ENCODE measurements at regions not wholly inside any gene's neighbourhood (a gene's known extent, or its start where the extent isn't known, plus 50 kb on each side); places are given as distances from the start of the nearest gene placed in this dataset.

DNA sequence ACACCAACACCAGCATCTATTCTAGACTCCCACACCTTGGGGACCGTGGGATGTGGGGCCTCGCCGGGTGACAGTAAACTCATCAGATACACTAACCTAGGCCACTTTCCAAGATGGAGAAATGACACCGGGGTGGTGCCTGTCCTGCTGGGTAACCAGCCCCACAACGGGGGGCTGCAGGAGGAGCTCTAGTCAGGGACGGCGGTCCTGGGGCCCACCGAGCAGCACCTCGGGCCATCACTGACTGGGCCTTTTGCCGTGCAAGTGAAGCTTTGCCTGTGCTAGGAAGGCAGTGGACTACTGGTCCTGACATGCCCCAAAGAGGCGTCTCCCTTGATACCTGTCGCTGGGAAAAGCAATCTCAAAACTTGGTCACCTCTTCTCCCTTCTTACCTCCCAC, 260.3 kb upstream of the IRX1 start:
- TF ChIP-seq RAD21 (IDR thresholded peaks at IDR 0.05; ENCODE audit: low read length): no peak
- no peak for TF ChIP-seq FOXM1 (IDR thresholded peaks at IDR 0.05; ENCODE audit: low read depth)
- no peak for TF ChIP-seq EP300 (IDR thresholded peaks at IDR 0.05; ENCODE audit: borderline replicate concordance in 1 of 2, low read depth in 1 of 2, low read length in 1 of 2)
- TF ChIP-seq CTCF (IDR thresholded peaks at IDR 0.05): no peak
- TF ChIP-seq, protein P1, sequence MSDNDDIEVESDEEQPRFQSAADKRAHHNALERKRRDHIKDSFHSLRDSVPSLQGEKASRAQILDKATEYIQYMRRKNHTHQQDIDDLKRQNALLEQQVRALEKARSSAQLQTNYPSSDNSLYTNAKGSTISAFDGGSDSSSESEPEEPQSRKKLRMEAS (IDR thresholded peaks at IDR 0.05; ENCODE audit: low read depth): no peak
- no peak for TF ChIP-seq ELF1 (IDR thresholded peaks at IDR 0.05)
- TF ChIP-seq POLR2AphosphoS5 (IDR thresholded peaks at IDR 0.05; ENCODE audit: low read depth, low read length): no peak
- TF ChIP-seq, protein P2, sequence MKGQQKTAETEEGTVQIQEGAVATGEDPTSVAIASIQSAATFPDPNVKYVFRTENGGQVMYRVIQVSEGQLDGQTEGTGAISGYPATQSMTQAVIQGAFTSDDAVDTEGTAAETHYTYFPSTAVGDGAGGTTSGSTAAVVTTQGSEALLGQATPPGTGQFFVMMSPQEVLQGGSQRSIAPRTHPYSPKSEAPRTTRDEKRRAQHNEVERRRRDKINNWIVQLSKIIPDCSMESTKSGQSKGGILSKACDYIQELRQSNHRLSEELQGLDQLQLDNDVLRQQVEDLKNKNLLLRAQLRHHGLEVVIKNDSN (IDR thresholded peaks at IDR 0.05; ENCODE audit: borderline replicate concordance, low read depth): no peak
- TF ChIP-seq RFX5 (IDR thresholded peaks at IDR 0.05; ENCODE audit: low read length): no peak
- TF ChIP-seq EZH2phosphoT487 (IDR thresholded peaks at IDR 0.05; ENCODE audit: borderline replicate concordance, low read depth): no peak
- TF ChIP-seq, protein P3, sequence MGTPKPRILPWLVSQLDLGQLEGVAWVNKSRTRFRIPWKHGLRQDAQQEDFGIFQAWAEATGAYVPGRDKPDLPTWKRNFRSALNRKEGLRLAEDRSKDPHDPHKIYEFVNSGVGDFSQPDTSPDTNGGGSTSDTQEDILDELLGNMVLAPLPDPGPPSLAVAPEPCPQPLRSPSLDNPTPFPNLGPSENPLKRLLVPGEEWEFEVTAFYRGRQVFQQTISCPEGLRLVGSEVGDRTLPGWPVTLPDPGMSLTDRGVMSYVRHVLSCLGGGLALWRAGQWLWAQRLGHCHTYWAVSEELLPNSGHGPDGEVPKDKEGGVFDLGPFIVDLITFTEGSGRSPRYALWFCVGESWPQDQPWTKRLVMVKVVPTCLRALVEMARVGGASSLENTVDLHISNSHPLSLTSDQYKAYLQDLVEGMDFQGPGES (IDR thresholded peaks at IDR 0.05; ENCODE audit: low read depth, low read length): no peak
- no peak for TF ChIP-seq RCOR1 (IDR thresholded peaks at IDR 0.05; ENCODE audit: low read length)
- no peak for TF ChIP-seq GABPA (IDR thresholded peaks at IDR 0.05; ENCODE audit: low read depth)
- no peak for TF ChIP-seq SMC3 (IDR thresholded peaks at IDR 0.05; ENCODE audit: low read depth, low read length)
